ENCODE measurements at regions not wholly inside any gene's neighbourhood (a gene's known extent, or its start where the extent isn't known, plus 50 kb on each side); places are given as distances from the start of the nearest gene placed in this dataset.

DNA sequence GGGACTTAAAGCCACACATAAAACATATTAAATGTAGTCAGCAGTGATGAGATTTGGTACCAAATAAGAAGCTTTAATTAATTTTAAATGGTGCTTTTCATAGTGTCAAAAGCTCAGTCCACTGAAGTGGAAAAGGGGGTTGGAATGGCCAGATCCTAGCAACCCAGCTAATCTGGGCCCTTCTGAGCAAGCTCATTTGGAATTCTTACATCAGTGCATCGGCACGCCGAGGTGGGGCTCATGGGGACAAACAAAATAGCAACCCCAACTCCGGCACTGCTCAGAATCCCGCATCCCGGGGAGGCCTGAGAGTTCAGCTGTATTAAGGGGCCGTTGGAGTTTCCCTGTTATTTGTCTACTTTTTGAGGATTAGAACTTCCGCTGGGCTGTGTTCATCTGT, 526.4 kb downstream of the SOX2 start:
- no peak for DNase-seq (ENCODE audit: extremely low spot score, insufficient read length, low read depth)
- FAIRE-seq, result no peak

DNA sequence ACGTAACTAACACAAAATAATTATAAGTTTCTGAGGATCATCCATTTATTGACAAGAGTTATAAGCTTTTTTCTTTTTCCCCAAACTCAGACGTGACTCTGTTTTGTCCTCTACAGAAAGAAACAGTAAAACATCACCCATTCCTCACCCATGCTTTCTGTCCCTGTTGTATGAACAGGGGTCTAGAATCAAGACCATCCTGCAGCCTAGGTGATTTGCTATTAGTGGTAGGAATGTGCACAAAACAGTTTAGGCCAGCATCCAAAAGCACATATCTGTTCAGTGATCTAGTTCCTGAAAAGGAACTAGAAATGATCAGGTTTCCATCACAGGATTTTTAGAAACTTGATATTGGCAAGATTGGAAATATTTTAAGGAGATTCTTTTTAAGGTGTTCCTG, 527.6 kb downstream of the SOX2 start:
- FAIRE-seq (no peak), DNase-seq (ENCODE audit: extremely low spot score, insufficient read length, low read depth) (no peak)

DNA sequence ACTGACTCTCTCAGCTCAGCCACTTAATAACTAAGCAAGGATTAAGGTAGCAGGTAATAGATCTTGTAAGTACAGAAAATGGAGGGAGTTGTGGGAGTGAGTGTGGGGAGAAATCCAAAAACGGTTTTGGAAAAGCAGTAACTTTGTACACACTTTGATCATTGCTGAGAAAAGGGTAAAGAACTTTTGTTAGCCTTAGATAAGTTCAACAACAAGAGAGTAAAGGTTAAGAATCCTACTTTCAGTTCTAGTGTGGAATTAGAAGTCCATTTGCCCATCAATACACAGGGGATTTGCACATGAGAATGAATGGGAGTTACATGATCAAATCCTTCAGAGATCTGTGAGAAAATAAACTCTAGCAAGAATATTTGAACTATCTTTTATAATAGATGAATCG, 528.7 kb downstream of the SOX2 start:
- DNase-seq (ENCODE audit: extremely low spot score, insufficient read length, low read depth) (no peak), FAIRE-seq (no peak)

DNA sequence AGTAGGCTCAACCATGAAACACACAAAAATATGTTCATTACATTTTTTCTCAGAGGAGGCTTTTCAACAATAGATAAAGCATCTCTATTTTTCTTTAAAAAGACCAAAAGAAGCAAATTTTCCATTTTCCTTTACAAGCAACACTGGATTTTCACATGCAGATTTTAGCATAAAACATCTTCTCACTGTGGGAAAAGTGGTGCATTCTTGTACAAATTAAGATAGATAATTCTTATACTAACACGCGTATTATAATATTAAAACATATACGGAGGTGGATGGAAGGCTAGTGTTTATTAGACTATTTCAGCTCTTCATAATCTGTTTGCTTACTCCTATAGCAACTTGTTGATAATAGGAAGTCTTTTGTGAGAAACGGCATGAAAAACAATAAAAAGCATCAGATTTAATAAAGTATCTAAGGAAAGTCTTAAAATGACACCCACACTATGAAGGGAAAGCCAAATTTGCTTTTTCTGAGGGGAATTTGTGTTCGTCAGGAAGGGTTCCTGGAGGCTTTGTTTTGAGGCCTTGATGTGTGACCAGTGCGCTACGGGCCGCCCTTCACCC, 529.6 kb downstream of the SOX2 start:
- FAIRE-seq (no peak), DNase-seq (ENCODE audit: extremely low spot score, insufficient read length, low read depth) (no peak)

DNA sequence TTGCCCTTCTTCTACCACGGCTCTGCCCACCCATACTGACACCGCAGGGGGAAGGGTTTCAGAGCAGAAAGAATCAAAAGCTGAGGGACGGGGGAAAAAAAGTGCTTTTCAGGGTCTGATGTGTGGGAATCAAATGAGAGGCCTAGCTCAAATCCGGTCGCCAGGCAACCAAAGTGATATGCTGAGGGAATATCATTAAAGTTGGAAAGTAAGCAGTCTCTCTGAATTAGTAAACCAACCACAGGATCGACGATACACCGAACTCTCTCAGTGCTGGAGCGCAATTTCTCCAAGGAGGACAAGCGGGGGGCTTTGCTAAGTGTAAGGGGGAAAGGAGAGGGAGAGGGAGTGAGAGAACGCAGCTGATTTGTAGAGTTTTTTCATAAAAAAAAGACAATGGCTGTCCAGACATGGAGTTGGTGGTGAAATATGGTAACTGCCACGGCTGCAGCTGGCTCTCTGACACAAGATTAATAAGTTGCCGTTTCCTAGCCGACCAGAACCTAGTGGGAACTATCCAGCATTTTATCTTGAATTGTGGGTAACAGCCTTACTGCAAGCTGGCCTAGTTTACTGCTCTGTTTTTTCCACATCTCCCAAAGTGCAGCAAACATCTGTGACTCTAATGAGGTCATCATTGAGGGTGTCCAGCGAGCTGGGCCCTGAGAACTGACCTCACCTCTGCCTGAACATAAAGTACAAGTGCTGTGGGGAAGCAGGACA, 530.2 kb downstream of the SOX2 start:
- DNase-seq (ENCODE audit: extremely low spot score, insufficient read length, low read depth), result no peak
- no peak for FAIRE-seq

DNA sequence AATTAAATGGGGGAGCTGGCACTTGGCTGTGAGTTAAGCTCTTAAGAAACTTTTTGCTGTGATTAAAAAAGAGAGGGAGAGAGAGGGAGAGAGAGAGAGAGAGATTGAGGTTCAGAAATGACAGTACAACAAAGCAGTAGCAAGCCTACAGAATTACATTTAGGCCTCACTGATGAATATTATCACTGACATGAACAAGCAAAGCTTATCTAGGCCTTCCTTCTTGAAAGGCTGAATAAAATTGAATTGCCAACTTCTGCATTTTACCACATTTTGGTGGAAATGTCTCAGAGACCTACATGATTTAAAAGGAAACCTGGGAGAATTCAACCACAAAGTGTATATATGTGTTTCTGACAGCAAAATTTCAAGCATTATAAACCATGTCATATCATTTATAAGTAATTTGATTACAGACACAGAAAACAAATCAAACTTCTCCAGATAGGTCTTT, 530.8 kb downstream of the SOX2 start:
- FAIRE-seq, result no peak
- no peak for DNase-seq (ENCODE audit: extremely low spot score, insufficient read length, low read depth)

DNA sequence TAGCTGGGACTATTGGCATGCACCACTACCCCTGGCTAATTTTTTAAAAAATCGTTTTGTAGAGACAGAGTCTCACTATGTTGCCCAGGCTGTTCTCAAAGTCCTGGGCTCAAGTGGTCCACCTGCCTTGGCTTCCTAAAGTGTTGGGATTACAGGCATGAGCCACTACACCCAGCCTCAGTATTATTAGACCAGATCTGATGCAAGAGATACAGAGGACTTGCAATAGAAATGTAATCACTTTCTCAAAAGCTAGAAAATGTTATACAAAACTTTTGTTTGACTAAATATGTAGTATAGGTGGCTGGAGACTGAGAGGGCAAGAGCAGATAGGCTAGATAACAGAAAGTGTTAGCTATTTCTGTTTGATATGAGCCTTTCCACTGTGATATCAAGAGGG, 531.9 kb downstream of the SOX2 start:
- DNase-seq (ENCODE audit: extremely low spot score, insufficient read length, low read depth) (no peak), FAIRE-seq (no peak)

DNA sequence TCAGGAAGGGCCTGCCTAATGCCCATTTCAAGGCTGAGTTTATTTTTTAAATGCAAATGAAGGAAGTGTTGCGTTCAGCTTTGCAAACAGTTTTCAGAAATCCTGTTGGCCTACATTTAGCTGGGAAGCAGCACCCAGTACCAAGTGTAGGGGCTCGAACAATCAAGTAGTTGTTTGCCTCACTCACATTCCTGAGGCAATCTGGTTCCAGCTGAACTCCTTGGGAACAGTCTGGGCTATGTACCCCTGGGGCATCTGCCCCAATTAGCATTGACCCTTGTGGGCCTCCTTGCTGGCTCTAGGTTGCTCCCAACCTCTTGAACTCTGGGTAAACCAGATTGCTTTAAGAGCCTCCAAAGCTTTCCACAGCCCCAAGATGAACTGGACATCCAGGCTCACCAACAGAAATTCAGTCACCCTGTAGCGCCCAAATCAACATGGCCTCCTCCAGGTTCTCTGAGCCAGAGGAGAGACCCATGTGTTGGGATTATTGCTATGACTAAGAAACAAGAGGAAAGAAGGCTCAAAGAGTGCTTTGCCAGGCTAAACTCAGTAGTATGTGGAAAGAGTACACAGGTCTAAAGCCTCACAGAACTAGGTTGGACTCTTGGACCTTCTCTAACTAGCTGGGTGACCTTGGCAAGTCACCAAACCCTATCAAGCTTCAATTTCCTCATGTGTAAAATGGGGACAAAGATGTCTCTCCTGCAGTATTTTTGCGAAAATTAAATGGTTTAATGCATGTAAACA, 532.7 kb downstream of the SOX2 start:
- DNase-seq (ENCODE audit: extremely low spot score, insufficient read length, low read depth) (no peak), FAIRE-seq (no peak)

DNA sequence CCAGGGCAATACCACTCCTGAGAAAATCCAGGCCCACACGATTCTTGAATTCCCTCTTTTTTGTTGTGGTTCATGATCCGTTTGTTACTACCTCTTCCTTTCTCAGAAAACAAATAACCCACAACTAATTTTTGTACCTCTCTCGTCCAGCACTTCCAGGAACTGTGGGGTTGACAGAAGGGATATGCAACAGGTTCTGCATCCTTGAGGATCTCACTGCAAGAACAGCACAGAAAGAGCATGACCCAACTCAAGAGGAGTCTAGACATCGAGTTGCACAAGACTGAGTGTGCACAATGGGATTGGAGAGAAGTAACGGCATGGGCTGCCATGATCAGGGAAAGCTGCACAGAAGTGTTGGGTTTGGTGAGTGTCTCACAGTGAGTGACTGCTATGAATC, 533.3 kb downstream of the SOX2 start:
- DNase-seq (ENCODE audit: extremely low spot score, insufficient read length, low read depth) (no peak), FAIRE-seq (no peak)

DNA sequence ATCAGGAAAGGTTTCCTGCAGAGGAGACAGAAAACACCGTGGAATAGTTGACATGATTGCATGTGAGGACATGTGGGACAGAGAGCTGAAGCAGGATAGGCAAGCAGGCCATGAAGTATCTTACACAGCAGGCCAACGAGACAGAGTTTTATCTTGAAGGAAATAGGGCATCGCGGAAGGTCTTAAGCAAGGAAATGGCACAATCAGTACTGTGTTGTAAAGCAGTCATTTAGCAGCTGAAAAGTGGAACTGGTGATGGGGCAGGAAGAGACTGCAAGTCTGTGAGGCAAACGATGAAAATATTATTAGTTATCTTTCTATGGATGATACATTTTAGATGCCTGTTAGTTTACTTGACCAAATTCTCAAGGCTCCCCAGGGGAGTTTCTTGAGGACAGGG, 535.1 kb downstream of the SOX2 start:
- no peak for FAIRE-seq
- DNase-seq (ENCODE audit: extremely low spot score, insufficient read length, low read depth), result no peak

DNA sequence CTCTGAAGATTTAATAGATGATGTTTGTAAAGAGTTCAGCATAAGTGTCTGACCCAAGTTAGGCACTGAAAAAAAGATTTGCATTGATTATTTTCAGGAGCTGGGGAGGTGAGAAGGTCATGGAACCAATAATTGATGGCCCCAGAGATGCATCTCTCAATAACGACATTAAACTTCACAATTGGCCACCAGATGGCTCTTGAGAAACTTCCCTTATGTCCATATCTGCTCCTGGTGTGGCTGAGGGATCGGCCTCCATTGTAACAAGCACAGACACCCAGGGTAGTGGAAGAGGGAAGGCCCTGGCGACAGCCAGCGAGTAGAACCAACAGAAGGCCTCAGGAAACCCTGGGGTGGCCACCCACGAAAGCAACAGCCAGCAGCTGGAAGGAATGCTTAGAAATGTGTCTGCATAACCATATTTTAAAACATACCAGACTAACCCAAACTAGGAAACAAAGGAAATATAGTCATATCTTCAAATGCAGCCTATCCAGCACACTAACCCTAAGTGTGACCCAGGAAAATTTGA, 536.7 kb downstream of the SOX2 start:
- DNase-seq (ENCODE audit: extremely low spot score, insufficient read length, low read depth), result no peak
- FAIRE-seq, result no peak

DNA sequence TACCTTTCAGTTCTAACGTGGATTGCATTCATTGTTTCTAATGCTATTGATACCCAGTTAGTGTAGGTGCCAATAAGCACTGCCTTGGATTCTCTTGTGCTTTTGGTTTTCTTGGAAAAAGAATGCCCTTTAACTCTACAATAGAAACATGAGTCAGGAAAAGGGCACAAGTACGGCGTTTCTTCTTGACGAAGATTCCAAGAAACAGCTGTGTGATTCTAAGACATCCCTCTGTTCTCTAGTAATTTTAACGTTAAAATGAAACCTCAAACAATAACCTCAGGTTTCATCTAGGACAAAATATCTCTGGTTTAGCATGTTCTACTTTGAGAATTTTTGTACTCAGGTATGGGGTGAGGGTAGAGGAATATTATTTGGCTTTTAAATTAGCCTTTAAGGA, 540.5 kb upstream of the ATP11B start:
- FAIRE-seq, result no peak
- no peak for DNase-seq (ENCODE audit: extremely low spot score, insufficient read length, low read depth)

DNA sequence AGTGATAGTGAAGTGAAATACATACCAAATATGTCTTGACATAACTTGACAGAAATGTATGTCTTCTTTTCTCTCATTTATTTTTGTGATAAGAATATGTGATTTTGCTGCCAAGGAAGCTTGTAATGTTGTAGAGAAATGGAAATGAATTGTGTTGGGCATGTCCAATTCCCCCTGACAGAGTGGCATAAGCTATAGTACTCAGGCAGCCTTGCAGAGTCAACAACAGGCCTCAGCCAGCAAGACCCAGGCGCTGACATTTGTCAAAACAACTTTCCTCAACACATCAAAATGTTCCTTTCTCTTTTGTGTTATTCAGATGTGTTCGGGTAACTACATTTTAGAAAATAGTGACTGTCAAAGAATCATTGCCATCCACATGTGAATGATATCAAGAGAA, 538.1 kb upstream of the ATP11B start:
- no peak for FAIRE-seq
- DNase-seq (ENCODE audit: extremely low spot score, insufficient read length, low read depth), result no peak

DNA sequence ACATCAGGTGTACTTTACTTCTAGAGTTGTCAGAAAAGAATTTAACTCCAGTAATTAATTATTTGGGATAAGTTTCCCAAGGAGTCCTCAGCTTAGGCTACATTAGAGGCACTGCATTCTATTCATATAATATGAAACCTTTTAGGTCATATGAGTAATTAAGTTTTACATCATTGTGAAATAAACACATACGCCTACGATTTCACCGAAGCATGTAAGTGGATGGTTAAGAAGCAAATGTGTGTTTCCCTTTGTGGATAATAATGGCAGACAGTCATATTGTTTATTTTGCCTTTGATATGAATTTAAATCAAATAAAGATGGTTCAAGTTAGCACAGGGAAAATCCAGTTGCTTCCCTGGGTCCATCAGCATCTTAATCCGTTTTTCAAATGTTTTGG, 535.9 kb upstream of the ATP11B start:
- DNase-seq (ENCODE audit: extremely low spot score, insufficient read length, low read depth), result no peak
- FAIRE-seq, result no peak

DNA sequence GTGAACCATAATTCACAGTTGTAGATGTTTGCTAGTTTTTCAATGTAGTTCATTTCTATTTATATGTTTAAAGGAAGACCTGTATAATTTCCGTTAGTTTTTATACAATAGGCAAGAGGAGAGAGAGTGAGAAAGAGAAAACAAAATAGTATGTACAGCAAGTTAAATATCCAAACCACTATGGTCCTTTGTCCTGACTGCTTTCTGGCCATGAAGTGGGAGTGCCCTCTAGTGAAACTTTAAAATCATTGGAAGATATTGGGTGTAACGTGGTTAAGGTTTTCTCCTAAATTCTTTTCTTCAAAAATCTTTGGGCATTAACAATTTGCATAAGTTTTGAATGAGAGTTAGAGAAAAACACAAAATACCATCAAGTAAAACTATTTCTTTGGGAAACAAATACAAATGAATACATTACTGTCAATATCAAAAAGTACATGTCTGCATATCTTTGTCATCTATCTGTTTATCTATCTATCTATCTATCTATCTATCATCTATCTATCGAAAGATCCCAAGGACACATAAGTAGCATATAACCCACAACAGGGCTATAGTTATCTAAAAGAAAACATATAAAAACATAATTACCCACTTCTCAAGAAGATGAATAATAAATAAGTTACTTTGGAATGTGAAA, 534.6 kb upstream of the ATP11B start:
- no peak for FAIRE-seq
- no peak for DNase-seq (ENCODE audit: extremely low spot score, insufficient read length, low read depth)

DNA sequence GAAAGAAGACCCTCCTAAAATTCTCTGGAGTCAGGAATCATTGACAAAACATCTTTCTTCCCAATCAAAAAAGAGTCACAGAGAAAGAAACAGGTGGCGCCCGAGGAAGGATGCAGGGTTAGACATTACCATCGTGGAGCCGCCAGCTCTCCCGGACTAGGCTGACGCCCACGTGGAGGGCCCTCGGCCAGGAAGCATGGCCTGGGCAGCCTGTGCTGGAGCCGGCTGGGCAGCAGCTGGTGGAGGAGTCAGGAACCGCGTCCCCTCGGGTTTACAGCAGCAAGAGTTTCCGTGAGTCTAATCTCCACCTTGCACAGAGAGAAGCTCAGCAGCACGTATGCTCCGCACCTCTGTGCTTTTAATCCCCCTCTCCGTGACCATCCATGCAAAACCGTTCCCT, 533.7 kb upstream of the ATP11B start:
- FAIRE-seq (no peak), DNase-seq (ENCODE audit: extremely low spot score, insufficient read length, low read depth) (no peak)

DNA sequence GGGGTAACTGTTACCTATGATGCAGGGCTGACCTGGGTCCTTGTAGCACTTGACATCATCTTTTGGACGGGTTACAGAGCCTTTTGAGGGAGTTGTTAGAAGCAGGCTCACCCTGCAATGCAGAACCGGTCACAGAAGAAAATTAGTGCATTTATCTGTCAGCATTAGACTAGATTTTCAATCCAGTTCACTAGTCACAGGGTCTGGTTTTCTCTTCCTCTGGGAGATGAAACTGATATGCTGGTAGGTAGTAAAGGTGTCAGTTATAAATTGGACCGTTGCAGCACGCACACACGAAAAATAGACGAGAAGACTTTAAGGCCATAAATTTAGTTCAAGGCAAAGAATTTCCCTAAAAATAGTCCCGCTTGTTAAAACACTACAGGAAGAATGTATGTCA, 532.3 kb upstream of the ATP11B start:
- FAIRE-seq, result no peak
- no peak for DNase-seq (ENCODE audit: extremely low spot score, insufficient read length, low read depth)

DNA sequence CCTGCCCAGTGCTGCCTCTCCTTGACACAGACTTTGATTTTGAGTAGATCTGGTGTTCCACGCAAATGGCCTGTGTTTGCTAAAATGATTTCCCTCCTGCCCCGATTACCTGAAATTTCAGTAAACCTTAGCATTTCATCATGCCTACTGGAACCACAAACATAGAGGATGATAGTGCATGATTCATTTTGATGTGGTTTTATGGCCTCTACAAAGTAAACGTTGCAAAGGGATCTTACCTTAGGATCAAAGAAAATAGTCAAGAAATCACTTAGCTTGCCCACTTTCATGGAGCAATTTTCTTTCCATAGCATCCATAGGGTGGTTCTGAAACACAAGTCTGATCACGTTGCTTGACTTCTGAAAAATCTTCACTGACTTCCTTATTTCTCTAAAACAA, 524.6 kb upstream of the ATP11B start:
- DNase-seq (ENCODE audit: extremely low spot score, insufficient read length, low read depth) (no peak), FAIRE-seq (no peak)

DNA sequence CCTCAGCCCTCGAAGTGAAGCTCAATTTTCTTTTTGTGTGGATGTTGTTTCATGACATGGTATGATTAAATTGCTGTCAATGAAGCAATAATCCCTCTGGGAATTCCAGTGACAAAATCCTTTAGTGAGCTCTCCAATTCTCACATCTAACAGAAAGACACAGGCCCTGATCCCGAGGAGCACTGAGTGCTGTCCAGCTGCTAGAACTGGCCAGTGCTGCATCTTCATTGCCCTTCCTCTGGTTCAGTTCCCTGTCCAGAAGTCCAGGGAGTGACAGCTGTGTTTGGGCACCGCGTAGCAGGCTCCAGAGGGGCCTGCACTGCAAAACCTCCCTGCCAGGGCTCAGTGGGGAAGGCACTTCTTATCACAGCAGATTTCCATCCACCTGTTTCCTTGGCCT, 516.8 kb upstream of the ATP11B start:
- DNase-seq (ENCODE audit: extremely low spot score, insufficient read length, low read depth) (no peak), FAIRE-seq (no peak)

DNA sequence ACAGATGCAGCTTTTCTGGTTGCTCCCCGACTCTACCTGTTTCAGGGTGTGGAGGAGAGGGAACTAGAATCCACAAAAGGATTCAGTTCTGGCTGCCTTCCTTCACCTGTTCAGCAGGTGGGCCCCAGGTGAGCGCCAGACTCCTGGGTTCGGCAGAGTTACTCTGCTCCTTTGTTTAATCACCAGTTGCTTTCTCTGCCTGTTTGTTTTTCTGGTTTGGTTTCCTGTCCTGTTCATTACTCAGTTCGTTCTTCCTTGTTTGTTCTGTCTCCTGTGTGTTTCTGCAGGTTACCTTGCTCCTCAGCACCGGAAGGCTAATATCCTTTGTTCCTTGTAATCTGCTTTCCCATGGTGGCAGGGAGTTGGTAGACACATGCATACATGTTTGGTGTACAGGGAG, 508.5 kb upstream of the ATP11B start:
- FAIRE-seq (no peak), DNase-seq (ENCODE audit: extremely low spot score, insufficient read length, low read depth) (no peak)

DNA sequence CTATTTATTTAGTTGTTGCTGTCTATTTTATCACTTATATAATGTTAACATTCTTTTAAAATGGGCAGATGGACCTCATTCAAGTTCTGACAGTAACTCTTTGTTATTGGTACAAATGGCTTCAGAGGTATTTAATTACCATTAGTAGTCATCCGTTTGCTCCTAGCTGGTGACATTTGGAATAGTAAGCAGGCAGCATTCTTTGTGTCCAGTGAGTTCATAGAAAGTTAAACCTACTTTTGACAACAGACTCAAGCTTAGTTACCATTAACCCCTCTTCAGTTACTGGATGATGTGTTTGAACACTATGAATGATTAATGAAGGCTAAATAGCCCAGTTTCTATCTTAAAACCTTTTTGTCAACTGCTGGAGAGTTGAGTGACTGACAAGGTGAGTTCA, 500.7 kb upstream of the ATP11B start:
- no peak for FAIRE-seq
- no peak for DNase-seq (ENCODE audit: extremely low spot score, insufficient read length, low read depth)

Data from GM18507 (cell line).